GM12874 (cell line): ENCODE measurements at regions not wholly inside any gene's neighbourhood (a gene's known extent, or its start where the extent isn't known, plus 50 kb on each side); places are given as distances from the start of the nearest gene placed in this dataset.

Experiments used
- CTCF ChIP-seq: IDR thresholded peaks from 2 replicates; pipeline ENCODE4 v1.5.1; 2011; ENCODE audit warnings: low read depth, mild to moderate bottlenecking, control low read depth, low read length, moderate library complexity; ENCODE audit not compliant: insufficient read depth

GRCh38 chr6:105935416-105935815 lies 150.7 kb upstream of the PRDM1 start:
- no peak for TF ChIP-seq CTCF

DNA sequence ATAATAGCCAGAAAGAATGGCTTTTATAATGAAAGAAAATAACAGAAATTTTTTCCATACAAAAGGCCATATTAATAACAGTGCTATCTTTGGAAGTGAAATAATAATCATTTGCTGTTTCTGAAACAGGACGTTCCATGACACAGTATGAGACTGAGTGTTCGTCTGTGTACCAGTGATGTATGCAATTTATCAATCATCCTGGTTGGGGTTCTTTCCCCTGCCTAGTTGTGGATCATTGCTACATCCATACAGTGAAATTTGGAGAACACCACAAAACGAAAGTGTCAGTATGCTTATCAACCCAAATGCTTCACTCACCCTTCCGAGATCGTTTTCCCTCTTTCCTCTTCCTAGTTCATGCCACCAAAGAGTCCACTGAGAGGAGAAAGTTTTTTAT lies 151.4 kb upstream of the PRDM1 start:
- no peak for TF ChIP-seq CTCF

- no peak for TF ChIP-seq CTCF
Measured at GRCh38 chr6:105932440-105932839, 153.7 kb upstream of the PRDM1 start.

GRCh38 chr6:105929626-105930025 lies 156.5 kb upstream of the PRDM1 start:
- no peak for TF ChIP-seq CTCF

- TF ChIP-seq CTCF: no peak
Measured at GRCh38 chr6:105926318-105926717, 159.8 kb upstream of the PRDM1 start.

DNA sequence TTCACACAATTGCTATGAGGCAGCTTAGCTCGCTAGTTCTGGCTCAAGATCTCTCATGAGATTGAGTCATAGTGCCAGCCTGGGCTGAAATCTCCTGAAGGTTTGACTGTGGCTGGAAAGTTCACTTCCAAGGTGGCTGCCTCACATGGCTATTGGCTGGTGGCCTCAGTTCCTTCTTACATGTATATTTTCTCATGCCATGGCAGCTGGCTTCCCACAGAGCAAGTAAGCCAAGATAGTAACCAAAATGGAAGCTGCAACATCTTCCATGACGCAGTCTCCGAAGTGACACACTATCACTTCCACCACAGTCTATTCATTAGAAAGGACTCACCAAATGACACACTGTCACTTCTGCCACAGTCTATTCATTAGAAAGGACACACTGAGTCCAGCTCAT lies 160.4 kb upstream of the PRDM1 start:
- no peak for TF ChIP-seq CTCF

- no peak for TF ChIP-seq CTCF
Measured at GRCh38 chr6:105921781-105922180, 164.4 kb upstream of the PRDM1 start.

GRCh38 chr6:105920071-105920470 lies 166.1 kb upstream of the PRDM1 start:
- no peak for TF ChIP-seq CTCF
